ENCODE measurements at regions not wholly inside any gene's neighbourhood (a gene's known extent, or its start where the extent isn't known, plus 50 kb on each side); places are given as distances from the start of the nearest gene placed in this dataset.

DNA sequence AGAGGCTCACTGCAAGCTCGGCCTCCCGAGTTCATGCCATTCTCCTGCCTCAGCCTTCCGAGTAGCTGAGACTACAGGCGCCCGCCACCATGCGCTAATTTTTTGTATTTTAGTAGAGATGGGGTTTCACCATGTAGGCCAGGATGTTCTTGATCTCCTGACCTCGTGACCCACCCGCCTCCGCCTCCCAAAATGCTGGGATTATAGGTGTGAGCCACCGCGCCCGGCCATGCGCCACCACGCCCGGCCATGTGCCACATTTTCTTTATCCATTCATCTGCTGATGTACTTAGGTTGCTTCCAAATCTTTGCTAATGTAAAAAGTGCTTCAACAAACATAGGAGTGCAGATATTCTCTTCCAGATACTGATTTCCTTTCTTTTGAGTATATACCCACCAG lies 408.6 kb downstream of the CAAP1 start:
- Histone ChIP-seq H3K27ac (ENCODE audit: low read depth, low read length, poor library complexity, severe bottlenecking) (no peak overlapping the region), H3K9me3 (ENCODE audit: low read depth, low read length, poor library complexity, severe bottlenecking) (no peaks in the 10 kb centered on the region), H3K27me3 (replicated peaks; ENCODE audit: insufficient read depth, low read depth, low read length, poor library complexity) (no peaks in the 10 kb centered on the region), H3K4me3 (ENCODE audit: low read depth, low read length, poor library complexity, severe bottlenecking) (no peak overlapping the region), H3K4me1 (ENCODE audit: insufficient read depth, low read length, poor library complexity, severe bottlenecking) (no peaks in the 10 kb centered on the region), H3K36me3 (ENCODE audit: insufficient read depth, low read length, poor library complexity, severe bottlenecking) (no peaks in the 10 kb centered on the region)
- POLR2A ChIA-PET (ENCODE audit: low non-redundant PET), result no interaction called here
- no TSS peak for BruUV-seq (replicated peaks)
- intact Hi-C loops (cut with micrococcal nuclease; ENCODE audit: unreplicated experiment), result no loop called here
- CTCF ChIA-PET, result no interaction called here
- DNase-seq (ENCODE audit: low spot score), result no peak
- TF ChIP-seq, protein P1, sequence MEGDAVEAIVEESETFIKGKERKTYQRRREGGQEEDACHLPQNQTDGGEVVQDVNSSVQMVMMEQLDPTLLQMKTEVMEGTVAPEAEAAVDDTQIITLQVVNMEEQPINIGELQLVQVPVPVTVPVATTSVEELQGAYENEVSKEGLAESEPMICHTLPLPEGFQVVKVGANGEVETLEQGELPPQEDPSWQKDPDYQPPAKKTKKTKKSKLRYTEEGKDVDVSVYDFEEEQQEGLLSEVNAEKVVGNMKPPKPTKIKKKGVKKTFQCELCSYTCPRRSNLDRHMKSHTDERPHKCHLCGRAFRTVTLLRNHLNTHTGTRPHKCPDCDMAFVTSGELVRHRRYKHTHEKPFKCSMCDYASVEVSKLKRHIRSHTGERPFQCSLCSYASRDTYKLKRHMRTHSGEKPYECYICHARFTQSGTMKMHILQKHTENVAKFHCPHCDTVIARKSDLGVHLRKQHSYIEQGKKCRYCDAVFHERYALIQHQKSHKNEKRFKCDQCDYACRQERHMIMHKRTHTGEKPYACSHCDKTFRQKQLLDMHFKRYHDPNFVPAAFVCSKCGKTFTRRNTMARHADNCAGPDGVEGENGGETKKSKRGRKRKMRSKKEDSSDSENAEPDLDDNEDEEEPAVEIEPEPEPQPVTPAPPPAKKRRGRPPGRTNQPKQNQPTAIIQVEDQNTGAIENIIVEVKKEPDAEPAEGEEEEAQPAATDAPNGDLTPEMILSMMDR (conservative IDR thresholded peaks at IDR 0.05; ENCODE audit: low read depth, low read length), result no peak
- no peak for TF ChIP-seq EZH2 (IDR thresholded peaks at IDR 0.05; ENCODE audit: borderline replicate concordance, low read depth, low read length, poor library complexity, severe bottlenecking)

- BruUV-seq (replicated peaks), result no TSS peak
- Histone ChIP-seq H3K4me3 (ENCODE audit: low read depth, low read length, poor library complexity, severe bottlenecking) (no peak overlapping the region), H3K36me3 (ENCODE audit: insufficient read depth, low read length, poor library complexity, severe bottlenecking) (no peaks in the 10 kb centered on the region), H3K4me1 (ENCODE audit: insufficient read depth, low read length, poor library complexity, severe bottlenecking) (no peaks in the 10 kb centered on the region), H3K9me3 (ENCODE audit: low read depth, low read length, poor library complexity, severe bottlenecking) (no peaks in the 10 kb centered on the region), H3K27me3 (replicated peaks; ENCODE audit: insufficient read depth, low read depth, low read length, poor library complexity) (no peaks in the 10 kb centered on the region), H3K27ac (ENCODE audit: low read depth, low read length, poor library complexity, severe bottlenecking) (no peak overlapping the region)
- DNase-seq (ENCODE audit: low spot score), result no peak
- intact Hi-C loops (cut with micrococcal nuclease; ENCODE audit: unreplicated experiment), result no loop called here
- POLR2A ChIA-PET (ENCODE audit: low non-redundant PET), result no interaction called here
- CTCF ChIA-PET, result no interaction called here
- no peak for TF ChIP-seq EZH2 (IDR thresholded peaks at IDR 0.05; ENCODE audit: borderline replicate concordance, low read depth, low read length, poor library complexity, severe bottlenecking)
- TF ChIP-seq, protein P1 (conservative IDR thresholded peaks at IDR 0.05; ENCODE audit: low read depth, low read length), result no peak
Measured at GRCh38 chr9:26477963-26478362, 414.6 kb downstream of the CAAP1 start.

DNA sequence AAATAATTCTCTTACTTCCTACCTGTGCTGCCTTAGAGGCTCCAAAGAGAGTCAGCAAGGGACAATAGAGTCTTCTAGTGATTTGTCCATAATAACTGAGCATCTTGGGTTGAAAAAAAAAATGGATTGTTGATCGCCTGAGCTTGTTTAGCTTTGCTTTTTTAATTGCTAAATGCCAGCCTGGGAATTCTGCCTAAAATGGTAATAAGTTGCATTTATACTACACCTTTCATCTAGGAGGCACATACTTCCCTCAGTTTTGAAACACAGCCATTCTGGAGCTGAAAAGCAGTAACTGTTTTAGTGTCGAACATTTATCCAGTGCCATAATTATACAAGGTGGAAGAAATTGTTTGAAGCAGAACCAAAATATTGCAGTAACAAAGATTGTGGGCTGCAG lies 421.3 kb downstream of the CAAP1 start:
- Histone ChIP-seq H3K27me3 (replicated peaks; ENCODE audit: insufficient read depth, low read depth, low read length, poor library complexity) (no peaks in the 10 kb centered on the region), H3K4me1 (ENCODE audit: insufficient read depth, low read length, poor library complexity, severe bottlenecking) (no peaks in the 10 kb centered on the region), H3K4me3 (ENCODE audit: low read depth, low read length, poor library complexity, severe bottlenecking) (no peak overlapping the region), H3K27ac (ENCODE audit: low read depth, low read length, poor library complexity, severe bottlenecking) (no peak overlapping the region), H3K36me3 (ENCODE audit: insufficient read depth, low read length, poor library complexity, severe bottlenecking) (no peaks in the 10 kb centered on the region), H3K9me3 (ENCODE audit: low read depth, low read length, poor library complexity, severe bottlenecking) (no peaks in the 10 kb centered on the region)
- no peak for TF ChIP-seq EZH2 (IDR thresholded peaks at IDR 0.05; ENCODE audit: borderline replicate concordance, low read depth, low read length, poor library complexity, severe bottlenecking)
- intact Hi-C loops (cut with micrococcal nuclease; ENCODE audit: unreplicated experiment), result no loop called here
- ChIA-PET CTCF (no interaction called here), POLR2A (ENCODE audit: low non-redundant PET) (no interaction called here)
- BruUV-seq (replicated peaks), result no TSS peak
- no peak for DNase-seq (ENCODE audit: low spot score)

DNA sequence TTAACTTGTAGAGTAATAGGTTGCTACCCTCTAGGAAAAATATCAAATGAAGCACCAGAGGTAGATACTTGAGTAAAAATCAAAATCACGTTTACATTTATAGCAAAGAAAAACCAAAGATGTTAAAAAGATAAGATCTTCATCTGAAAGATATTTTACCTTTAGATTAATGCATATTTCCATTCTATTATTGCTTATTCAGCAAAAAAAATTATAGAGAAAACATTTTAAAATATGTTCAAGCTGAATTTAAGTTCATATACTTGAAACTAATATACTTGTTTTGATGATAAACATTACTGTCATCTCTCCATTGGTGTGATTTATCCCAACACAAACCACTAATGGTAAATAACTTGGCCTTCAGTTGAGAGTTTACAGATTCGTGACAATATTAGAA lies 422.3 kb downstream of the CAAP1 start:
- Histone ChIP-seq H3K9me3 (ENCODE audit: low read depth, low read length, poor library complexity, severe bottlenecking) (no peaks in the 10 kb centered on the region), H3K27me3 (replicated peaks; ENCODE audit: insufficient read depth, low read depth, low read length, poor library complexity) (no peaks in the 10 kb centered on the region), H3K27ac (ENCODE audit: low read depth, low read length, poor library complexity, severe bottlenecking) (no peak overlapping the region), H3K4me3 (ENCODE audit: low read depth, low read length, poor library complexity, severe bottlenecking) (no peak overlapping the region), H3K36me3 (ENCODE audit: insufficient read depth, low read length, poor library complexity, severe bottlenecking) (no peaks in the 10 kb centered on the region), H3K4me1 (ENCODE audit: insufficient read depth, low read length, poor library complexity, severe bottlenecking) (no peaks in the 10 kb centered on the region)
- TF ChIP-seq, protein P1 (conservative IDR thresholded peaks at IDR 0.05; ENCODE audit: low read depth, low read length), result no peak
- TF ChIP-seq EZH2 (IDR thresholded peaks at IDR 0.05; ENCODE audit: borderline replicate concordance, low read depth, low read length, poor library complexity, severe bottlenecking), result no peak
- ChIA-PET POLR2A (ENCODE audit: low non-redundant PET) (no interaction called here), CTCF (no interaction called here)
- no TSS peak for BruUV-seq (replicated peaks)
- DNase-seq (ENCODE audit: low spot score), result no peak
- intact Hi-C loops (cut with micrococcal nuclease; ENCODE audit: unreplicated experiment), result no loop called here

All from A673 (cell line).